NCI-H82 treated with DMSO at 0.1 percent for 48 hours (cell line): ENCODE measurements at regions not wholly inside any gene's neighbourhood (a gene's known extent, or its start where the extent isn't known, plus 50 kb on each side); places are given as distances from the start of the nearest gene placed in this dataset.

Experiments
- DNase-seq: peaks from one replicate; lab custom pipeline; 2025; ENCODE audit not compliant: unreplicated experiment; lab: John Stamatoyannopoulos, UW

GRCh38 chr9:31612336-31613030, 772.0 kb upstream of the ACO1 start:
- DNase-seq: no peak

DNA sequence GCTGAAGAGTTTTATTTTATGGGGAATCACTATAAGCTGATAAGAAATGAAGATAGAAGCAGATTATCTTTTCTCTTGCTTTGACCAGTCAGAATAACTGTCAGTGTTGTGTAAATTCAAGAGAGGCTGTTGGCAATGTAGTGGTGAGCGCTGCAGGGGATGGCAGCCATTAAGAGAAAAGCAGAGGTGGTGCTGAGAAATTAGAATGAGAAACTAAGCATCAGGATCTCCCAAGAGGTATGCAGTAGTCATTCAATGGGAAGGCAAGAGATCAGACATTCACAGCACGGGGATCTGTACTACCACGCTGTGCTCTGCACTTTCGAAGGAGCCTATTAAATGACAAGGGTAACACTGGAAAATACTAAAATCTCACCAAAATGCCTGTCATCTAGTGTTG, 768.5 kb upstream of the ACO1 start:
- DNase-seq: no peak

DNA sequence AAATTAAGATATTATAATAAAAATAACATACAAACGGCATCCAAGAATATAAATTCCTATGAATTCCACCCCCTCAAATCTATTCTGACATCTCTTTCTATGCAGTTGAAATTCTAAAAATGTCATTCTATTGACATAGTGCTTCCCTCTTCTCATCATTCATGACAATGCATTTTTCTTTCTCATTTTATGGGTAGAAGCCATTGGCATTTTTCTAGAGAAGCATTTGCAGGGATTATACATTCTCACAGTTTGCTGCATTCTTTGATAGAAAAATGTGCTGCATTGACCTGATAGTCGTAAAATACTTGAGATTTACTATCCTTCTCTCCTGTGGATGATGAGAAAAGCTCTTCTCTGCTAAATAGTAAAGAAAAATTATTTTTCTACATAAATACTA, 760.9 kb upstream of the ACO1 start:
- no peak for DNase-seq

DNA sequence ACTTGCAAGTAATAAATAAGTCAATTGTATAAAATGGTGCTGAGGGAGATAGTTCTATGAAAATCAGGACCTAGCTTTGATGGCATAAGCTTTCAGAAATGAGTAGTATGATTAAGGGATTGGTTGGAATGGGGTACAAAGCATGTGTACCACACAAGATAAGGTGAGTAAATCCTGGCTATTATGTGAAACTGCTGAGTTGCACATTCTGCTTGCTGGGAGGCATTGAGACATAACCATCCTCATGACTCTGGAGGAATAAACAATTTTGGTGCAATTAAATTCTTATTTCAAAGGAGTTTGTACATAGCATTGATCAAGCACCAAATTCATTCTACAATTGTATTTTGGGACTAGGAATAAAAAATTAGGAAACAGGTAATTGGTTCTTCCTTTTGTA, 755.2 kb upstream of the ACO1 start:
- DNase-seq: no peak

DNA sequence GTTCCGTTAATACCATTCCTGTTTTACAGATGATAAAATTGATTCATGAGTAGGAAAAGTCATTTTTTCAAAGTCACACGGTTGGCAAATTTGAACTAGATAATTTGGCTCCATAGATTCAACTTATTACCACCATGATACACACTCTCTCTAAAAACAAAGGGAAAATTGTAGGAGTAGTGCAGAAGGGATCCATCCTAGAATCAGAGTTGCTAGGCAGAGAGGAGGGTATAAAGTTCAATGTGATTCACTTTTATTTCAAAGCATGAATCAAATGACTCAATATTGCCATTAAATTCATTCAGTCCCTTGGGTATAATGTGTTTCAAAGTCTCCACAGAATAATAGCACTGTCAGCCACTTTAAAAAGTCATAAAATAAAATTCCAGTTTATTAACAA, 747.2 kb upstream of the ACO1 start:
- no peak for DNase-seq

- DNase-seq: no peak
These were observed 746.6 kb upstream of the ACO1 start for GRCh38 chr9:31637861-31638260.

DNA sequence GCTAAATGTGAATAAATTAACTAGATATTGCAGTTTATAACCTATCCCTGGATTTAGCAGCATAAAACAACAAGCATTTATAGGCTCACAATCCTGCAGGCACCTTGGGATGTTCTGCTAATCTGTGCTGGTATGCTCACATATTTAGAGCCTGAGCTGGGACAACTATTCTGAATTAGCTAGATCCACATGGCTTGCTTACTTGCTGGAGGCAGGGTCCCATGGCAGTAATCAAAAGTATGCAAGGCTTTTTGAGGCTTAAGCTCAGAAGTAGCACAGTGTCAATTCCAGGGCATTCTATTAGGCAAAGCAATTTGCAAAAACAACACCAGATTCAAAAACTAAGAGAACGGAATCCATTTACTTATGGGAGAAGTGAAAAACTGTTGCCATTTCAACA, 745.0 kb upstream of the ACO1 start:
- DNase-seq: no peak

GRCh38 chr9:31669311-31669710, 715.1 kb upstream of the ACO1 start:
- DNase-seq: no peak

DNA sequence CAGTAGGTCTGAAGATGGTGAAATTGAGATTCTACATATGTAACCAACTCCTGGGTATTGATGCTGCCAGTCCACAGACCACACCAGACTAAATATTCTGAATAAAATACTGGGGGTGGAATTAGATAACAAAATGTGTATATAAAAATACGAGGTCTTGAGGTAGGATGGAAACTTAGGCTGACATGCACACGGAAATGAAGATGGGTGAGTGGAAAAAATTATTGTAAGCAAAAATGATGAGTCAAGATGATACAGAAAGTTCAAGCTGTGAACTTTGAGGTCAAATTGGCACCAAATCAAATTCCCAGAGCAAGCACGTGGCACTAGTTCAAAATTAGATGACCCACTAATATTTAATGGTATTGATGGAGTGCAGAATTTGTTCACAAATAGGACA, 713.4 kb upstream of the ACO1 start:
- no peak for DNase-seq

- no peak for DNase-seq
These were observed 710.2 kb upstream of the ACO1 start for GRCh38 chr9:31674264-31674663.

DNA sequence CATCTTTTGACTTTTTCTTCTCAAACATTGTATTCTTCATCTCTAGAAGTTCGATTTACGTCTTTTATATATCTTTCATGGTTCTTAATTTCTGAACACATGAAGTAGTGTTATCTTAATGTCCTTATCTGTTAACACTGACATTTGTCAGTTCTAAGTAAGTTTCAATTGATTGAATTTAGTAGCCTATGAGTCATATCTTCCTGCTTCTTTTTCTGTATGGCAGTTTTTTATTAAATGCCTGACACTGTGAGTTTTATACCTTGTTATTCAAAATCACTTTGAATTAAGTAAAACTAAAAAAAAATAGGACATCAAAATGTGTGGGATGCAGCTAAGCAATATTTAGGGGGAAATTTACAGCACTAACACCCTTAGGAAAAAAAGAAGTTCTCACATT, 707.0 kb upstream of the ACO1 start:
- DNase-seq: no peak

- DNase-seq: no peak
These were observed 706.6 kb upstream of the ACO1 start for GRCh38 chr9:31677877-31678276.

DNA sequence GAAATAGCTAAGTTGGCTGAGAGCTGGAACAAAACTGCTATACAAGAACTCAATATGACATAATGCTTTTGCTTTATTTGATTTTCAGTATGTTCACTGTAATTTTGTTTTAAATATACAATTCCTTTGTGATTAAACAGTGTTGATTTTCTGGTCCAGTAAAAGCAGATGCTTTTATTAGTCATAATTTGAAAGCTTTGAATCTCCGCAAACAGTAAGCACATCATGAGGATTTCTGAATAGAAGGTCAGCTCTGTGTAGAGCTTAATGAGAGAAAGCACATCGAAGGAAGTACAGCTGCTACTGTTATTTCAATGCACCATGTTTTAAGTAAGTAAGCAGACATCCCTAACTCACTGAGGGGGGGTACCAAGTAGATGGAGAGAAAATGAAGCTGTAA, 701.3 kb upstream of the ACO1 start:
- peak; percentile 37 for DNase-seq

GRCh38 chr9:31697956-31698355, 686.5 kb upstream of the ACO1 start:
- DNase-seq: no peak

DNA sequence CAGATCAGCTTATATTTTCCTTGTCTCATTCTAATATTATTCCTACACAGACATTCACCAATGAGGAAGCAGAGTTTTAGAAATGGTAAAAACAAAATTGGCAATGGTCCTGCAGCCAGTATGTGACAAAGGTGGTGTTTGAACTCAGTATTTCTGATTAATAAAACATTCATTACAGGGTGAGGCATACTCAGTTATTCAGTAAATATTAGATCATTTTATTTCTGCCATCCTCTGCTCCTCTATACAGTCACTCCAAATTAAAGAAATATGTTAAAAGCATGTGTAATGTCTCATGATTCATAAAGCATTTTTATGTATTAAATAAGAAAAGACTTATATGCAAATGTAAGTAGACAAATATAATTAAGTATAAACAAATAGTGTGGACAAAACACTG, 684.6 kb upstream of the ACO1 start:
- DNase-seq: no peak

DNA sequence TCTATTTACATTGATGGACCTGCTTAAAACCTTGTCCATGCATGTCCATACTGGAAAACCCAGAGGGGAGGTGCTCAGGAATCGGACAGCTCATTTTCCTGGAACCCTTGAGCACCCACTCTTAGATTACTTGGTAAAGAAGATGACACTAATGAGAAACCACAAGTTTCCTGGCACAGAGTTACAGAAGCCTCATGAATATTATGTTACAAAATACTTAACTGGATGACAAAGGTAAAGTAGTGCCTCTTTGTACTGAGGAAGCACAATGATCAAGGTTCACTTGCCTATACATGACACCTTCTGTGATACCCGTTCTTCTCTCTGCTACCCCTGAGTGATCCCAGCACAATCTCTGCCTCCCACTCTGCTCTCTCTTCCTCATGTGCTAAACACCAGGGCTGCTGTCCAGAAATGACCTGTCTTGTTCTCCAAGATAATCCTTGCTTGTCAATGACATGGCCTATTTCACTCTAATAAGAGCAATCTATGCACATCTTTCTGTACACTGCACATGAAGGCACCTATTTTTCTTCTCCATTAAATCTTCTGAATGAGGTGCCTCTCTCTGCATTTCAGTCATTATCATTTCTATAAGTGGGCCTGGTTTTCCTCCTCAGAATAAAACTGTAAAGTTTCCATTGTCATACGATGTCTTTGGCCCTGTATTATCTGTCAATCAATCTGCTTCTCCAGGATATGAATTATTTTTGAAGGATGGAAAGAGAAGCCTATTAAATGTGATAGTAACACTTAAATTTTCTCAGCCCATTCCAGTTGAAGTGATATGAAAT, 684.0 kb upstream of the ACO1 start:
- no peak for DNase-seq

- DNase-seq: no peak
These were observed 681.5 kb upstream of the ACO1 start for GRCh38 chr9:31702957-31703356.

DNA sequence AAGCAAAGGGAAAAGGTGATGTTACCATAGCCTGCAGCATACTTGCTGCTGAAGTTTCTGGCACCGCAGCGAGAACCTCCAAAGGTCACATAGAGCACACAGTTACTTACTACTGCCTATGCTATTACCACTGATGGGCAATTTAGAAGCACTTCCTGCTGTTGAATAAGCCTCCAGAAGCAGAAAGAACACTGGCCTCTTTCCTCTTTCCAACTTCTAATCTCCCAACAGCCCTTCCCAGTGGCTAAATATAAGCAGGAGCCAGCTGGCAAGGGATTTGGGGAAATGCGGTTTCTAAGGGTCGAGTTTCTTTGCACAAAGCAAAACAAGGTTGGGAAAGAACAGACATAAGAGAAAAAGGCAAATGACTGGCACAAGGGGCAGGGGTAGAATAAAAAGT, 669.2 kb upstream of the ACO1 start:
- DNase-seq: peak; percentile 75

GRCh38 chr9:31719262-31719661, 665.2 kb upstream of the ACO1 start:
- DNase-seq: no peak

DNA sequence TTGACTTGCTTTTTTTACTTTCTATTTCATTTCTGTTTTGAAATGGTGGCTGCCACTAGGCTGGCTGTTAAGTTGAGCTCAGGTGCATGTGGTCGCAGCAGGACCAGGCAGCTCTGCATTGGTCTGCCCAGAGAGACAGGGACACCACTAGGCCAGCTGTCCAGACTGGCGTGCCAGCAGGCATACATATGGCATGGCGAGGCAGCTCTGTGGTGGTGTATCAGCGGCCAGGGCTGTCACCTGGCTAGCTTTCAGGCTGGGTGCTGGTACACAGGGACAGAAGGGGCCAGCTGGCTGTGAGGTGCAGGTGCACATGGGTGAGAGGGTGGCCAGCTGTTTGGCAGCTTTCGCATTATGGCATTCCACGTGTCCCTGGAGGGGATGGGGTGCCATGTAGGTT, 654.0 kb upstream of the ACO1 start:
- DNase-seq: no peak

DNA sequence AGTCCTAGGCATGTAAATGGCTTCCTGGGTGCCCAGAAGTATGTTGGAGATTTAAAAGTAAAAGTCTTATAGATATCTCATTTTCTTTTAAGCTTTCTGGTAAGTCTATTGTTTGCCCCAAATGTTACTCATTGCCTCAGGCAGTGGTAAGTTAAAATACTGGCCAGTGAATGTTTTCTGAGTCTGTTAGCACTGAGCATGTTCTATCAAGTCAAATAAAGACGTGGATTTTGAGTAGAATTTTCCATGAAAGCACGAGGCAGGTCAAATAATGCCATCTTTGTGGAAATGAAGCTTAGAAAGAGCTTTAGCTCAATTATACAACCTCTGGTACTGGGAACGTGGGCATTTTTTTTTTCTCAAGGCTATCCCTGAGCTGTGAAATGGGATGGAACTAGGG, 651.3 kb upstream of the ACO1 start:
- DNase-seq: no peak

DNA sequence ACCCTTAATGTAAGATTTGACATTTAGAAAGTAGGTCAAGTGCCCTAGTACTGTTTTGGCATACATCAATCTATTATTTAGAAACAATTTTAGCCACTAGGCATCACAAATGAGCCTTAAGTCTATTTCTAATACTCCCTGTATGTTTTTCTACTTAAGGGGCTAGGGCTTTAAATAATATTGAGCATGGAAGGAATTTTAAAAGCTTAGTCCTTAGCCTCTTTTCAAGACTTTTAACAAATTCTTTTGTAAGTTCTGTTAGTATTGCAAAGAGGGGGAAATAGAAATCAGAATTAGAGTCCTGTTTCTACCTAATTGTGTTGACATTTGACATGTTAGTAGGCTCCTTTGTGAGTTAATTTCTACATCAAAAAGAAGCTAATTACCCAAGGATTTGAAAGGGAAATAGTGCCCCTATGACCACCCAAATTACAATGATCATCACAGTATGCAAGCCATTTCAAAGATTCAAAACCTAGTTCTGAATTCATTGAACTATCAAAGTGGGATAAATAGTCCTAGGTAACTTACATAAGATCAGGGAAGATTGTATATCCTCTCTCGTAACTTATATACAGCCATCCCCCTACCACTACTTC, 647.8 kb upstream of the ACO1 start:
- DNase-seq: no peak
